Body of pancreas (tissue), 4 donors: ENCODE measurements at regions not wholly inside any gene's neighbourhood (a gene's known extent, or its start where the extent isn't known, plus 50 kb on each side); places are given as distances from the start of the nearest gene placed in this dataset.

Source experiments
- ATAC-seq: fragments of 150-250 bp; one replicate; pipeline ENCODE4 v1.9.1; 2016
- DNase-seq, 4 donors: peaks; one replicate each; pipeline ENCODE4 v3.0.0-alpha.2; 2019
- H3K27ac ChIP-seq, 4 donors: fragments of 200-600 bp; sonication (generic); 1 replicate in 3 of 4; 2 replicates in 1 of 4; pipeline versions ENCODE4 v1.5.1 to v1.6.1; 2016 to 2019; ENCODE audit warnings: mild to moderate bottlenecking in 1 of 4, mixed read lengths in 1 of 4, moderate library complexity in 1 of 4
- H3K27me3 ChIP-seq, 2 donors: fragments of 200-600 bp; sonication (generic); one replicate each; pipeline ENCODE4 v1.6.0; 2016; ENCODE audit warnings: mild to moderate bottlenecking in 1 of 2
- H3K36me3 ChIP-seq, 2 donors: fragments of 200-600 bp; sonication (generic); replicated peaks in 1 of 2; 2 replicates each; pipeline ENCODE4 v1.5.1; 2016; ENCODE audit warnings: low read depth in 2 of 2; ENCODE audit not compliant: insufficient read depth in 1 of 2
- H3K4me1 ChIP-seq: fragments of 200-600 bp; sonication (generic); one replicate; pipeline ENCODE4 v1.6.0; 2016
- H3K4me3 ChIP-seq, 2 donors: fragments of 200-600 bp; sonication (generic); 1 replicate in 1 of 2; 2 replicates in 1 of 2; pipeline ENCODE4 v1.5.1; 2016 to 2019
- H3K9me3 ChIP-seq, 3 donors: fragments of 200-600 bp; sonication (generic); 1 replicate in 2 of 3; 2 replicates in 1 of 3; pipeline ENCODE4 v1.5.1; 2016
- POLR2A ChIP-seq, 3 donors: fragments of 450-650 bp; IDR thresholded peaks; one replicate each; pipeline ENCODE4 v1.6.1; 2016; ENCODE audit warnings: antibody characterized with exemption in 3 of 3, mild to moderate bottlenecking in 2 of 3
- WGBS, 2 donors: methylation state at CpG; one replicate each; pipeline ENCODE4 v1.1.5; 2017; 5-methylcytosine and 5-hydroxymethylcytosine counted together
- intact Hi-C: fragments of 100-400 bp; cut with DNase I; formaldehyde crosslinking; loops from one replicate; pipeline ENCODE4 v1.15.1; 2023
- TF ChIP-seq, protein P1 (sequence below), 7 experiments: fragments of 450-650 bp in 4 of 7; fragments of 200-600 bp in 3 of 7; sonication (generic) in 3 of 7; IDR thresholded peaks; one replicate each; pipeline ENCODE4 v1.5.1; 2016 to 2019; ENCODE audit warnings: antibody characterized with exemption in 7 of 7

DNA sequence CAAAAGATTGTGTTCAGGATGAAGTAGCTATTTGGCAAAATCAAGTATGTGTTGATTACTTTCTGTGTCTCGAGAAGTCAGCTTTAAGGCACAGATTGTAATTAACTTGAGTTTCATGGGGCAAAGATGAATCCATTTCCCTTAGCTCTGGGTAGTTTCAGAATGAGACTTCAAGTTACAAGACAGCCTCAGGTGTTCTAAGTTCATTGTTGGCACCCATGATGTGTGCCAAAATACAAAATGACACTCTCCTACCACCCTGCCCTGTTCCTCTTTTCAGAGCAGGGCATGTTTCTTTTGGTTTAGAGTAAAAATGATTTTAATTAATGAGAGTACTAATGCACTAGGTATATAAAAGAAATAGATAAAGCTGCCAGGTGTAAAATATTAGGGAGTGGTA is 797.6 kb upstream of the POT1 start:
- Histone ChIP-seq H3K4me3 (no peak overlapping the region), H3K4me1 (no peaks in the 10 kb centered on the region), H3K27ac (no peak overlapping the region), H3K36me3 (no peaks in the 10 kb centered on the region), H3K9me3 (no peaks in the 10 kb centered on the region), H3K27me3 (no peaks in the 10 kb centered on the region)
- no peak for TF ChIP-seq POLR2A (IDR thresholded peaks at IDR 0.05)
- TF ChIP-seq, protein P1, sequence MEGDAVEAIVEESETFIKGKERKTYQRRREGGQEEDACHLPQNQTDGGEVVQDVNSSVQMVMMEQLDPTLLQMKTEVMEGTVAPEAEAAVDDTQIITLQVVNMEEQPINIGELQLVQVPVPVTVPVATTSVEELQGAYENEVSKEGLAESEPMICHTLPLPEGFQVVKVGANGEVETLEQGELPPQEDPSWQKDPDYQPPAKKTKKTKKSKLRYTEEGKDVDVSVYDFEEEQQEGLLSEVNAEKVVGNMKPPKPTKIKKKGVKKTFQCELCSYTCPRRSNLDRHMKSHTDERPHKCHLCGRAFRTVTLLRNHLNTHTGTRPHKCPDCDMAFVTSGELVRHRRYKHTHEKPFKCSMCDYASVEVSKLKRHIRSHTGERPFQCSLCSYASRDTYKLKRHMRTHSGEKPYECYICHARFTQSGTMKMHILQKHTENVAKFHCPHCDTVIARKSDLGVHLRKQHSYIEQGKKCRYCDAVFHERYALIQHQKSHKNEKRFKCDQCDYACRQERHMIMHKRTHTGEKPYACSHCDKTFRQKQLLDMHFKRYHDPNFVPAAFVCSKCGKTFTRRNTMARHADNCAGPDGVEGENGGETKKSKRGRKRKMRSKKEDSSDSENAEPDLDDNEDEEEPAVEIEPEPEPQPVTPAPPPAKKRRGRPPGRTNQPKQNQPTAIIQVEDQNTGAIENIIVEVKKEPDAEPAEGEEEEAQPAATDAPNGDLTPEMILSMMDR (IDR thresholded peaks at IDR 0.05) = no peak
- whole genome bisulfite sequencing, 2 donors = 48 to 56% methylated on average over 1 of the region's 1 CpG
- ATAC-seq (no peak), DNase-seq (no peak)
- intact Hi-C loops = no loop called here

DNA sequence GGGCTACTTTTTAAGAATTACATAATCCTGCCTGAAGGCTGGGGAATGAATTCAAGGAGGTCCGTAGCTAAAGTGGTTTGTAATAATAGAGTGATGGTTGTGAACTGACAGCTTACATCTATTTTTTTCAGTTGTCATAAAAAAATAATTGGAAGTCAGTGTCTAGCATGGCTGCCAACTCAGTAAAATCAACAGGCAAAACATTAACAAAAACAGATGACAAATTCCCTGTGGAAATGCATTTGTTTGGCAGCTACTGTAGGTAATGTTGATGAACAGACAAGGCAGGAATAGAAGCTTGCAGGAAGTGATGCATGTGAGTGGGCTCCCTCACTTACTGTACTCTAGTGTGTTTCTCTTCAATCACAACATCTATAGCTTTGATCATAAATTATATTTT is 766.0 kb upstream of the POT1 start:
- Histone ChIP-seq H3K9me3 (no peaks in the 10 kb centered on the region), H3K27ac (no peak overlapping the region), H3K4me3 (no peak overlapping the region), H3K27me3 (no peaks in the 10 kb centered on the region), H3K4me1 (no peaks in the 10 kb centered on the region), H3K36me3 (no peaks in the 10 kb centered on the region)
- ATAC-seq = no peak
- DNase-seq = no peak
- TF ChIP-seq POLR2A (IDR thresholded peaks at IDR 0.05) = no peak
- TF ChIP-seq, protein P1 (IDR thresholded peaks at IDR 0.05) = no peak
- 26 to 58% methylated on average over 1 of the region's 1 CpG for WGBS, 2 donors
- intact Hi-C loops = no loop called here

DNA sequence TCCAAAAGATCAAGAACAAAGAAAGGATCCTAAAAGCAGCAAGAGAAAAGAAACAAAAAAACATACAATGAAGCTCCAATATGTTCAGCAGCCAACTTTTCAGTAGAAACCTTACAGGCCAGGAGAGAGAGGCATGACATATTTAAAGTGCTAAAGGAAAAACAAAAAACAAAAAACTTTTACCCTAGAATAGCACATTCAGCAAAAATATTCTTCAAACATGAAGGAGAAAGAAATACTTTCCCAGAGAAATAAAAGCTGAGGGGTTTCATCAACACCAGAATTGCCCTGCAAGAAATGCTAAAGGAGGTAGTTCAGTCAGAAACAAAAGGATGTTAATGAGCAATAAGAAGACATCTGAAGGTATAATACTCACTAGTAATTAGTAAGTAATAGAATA is 753.5 kb upstream of the POT1 start:
- Histone ChIP-seq H3K36me3 (no peaks in the 10 kb centered on the region), H3K4me1 (no peaks in the 10 kb centered on the region), H3K9me3 (no peaks in the 10 kb centered on the region), H3K27me3 (no peaks in the 10 kb centered on the region), H3K4me3 (no peak overlapping the region), H3K27ac (no peak overlapping the region)
- intact Hi-C loops = no loop called here
- ATAC-seq (no peak), DNase-seq (no peak)
- TF ChIP-seq, protein P1 (IDR thresholded peaks at IDR 0.05) = no peak
- no peak for TF ChIP-seq POLR2A (IDR thresholded peaks at IDR 0.05)

DNA sequence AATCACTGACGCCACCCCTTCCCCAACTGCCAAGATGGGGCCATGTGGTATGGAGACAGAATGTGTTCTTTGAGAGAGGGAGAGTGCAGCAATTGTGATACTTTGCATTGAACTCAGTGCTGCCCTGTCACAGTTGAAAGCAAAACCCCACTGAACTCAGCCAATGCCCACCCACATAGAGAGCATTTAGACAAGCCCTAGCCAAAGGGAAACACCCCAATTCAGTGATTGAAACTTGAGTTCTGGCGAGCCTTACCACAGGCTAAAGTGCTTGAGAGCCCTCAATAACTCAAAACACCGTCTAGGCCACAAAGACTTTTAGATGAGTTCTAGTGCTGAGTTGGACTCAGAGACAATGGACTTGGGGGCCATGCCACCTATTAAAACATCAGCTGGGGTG is 751.9 kb upstream of the POT1 start:
- no peak overlapping the region for H3K27ac ChIP-seq
- no peak for ATAC-seq

DNA sequence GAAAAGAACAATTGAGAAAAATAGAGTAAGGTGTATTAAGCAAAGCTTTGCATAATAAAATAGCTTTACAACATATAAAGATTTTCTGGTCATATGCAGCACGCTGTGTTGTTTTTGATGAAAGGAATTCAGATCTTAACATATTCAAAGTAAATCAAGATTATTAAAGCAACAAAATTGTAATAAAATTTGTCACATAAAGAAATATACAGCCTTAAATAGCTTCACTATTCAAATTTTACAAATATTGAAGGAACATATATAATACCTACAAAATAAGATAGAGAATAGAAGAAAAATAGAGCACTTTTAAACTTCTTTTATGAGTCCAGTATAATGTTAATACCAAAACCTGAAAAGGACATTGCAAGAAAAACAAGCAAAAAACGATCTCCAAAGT is 749.1 kb upstream of the POT1 start:
- Histone ChIP-seq H3K36me3 (no peaks in the 10 kb centered on the region), H3K4me3 (no peak overlapping the region), H3K27ac (no peak overlapping the region), H3K9me3 (no peaks in the 10 kb centered on the region), H3K4me1 (no peaks in the 10 kb centered on the region), H3K27me3 (no peaks in the 10 kb centered on the region)
- TF ChIP-seq POLR2A (IDR thresholded peaks at IDR 0.05) = no peak
- TF ChIP-seq, protein P1 (IDR thresholded peaks at IDR 0.05) = no peak
- WGBS, 2 donors = 67% methylated on average over 2 of the region's 2 CpGs
- intact Hi-C loops = no loop called here
- DNase-seq (no peak), ATAC-seq (no peak)

More for the DNA sequence above, 751.9 kb upstream of the POT1 start:
- intact Hi-C loops = no loop called here
- TF ChIP-seq POLR2A (IDR thresholded peaks at IDR 0.05) = no peak
- TF ChIP-seq, protein P1 (IDR thresholded peaks at IDR 0.05) = no peak
- 82 to 83% methylated on average over 3 of the region's 3 CpGs for WGBS, 2 donors
- Histone ChIP-seq H3K27me3 (no peaks in the 10 kb centered on the region), H3K4me3 (no peak overlapping the region), H3K4me1 (no peaks in the 10 kb centered on the region), H3K36me3 (no peaks in the 10 kb centered on the region), H3K9me3 (no peaks in the 10 kb centered on the region)
- no peak for DNase-seq
